GM18508 (cell line): ENCODE measurements at regions not wholly inside any gene's neighbourhood (a gene's known extent, or its start where the extent isn't known, plus 50 kb on each side); places are given as distances from the start of the nearest gene placed in this dataset.

Source experiments
- ATAC-seq: cut with Tn5 transposase; IDR thresholded peaks from one replicate; pipeline ENCODE4 v1.9.1; 2021; ENCODE audit warnings: moderate number of reproducible peaks; ENCODE audit not compliant: insufficient read depth, unreplicated experiment

- no peak for ATAC-seq
Measured at GRCh38 chr1:229040630-229041358, 230.1 kb upstream of the RAB4A start.

GRCh38 chr1:229041946-229042345, 229.0 kb upstream of the RAB4A start:
- ATAC-seq = no peak

DNA sequence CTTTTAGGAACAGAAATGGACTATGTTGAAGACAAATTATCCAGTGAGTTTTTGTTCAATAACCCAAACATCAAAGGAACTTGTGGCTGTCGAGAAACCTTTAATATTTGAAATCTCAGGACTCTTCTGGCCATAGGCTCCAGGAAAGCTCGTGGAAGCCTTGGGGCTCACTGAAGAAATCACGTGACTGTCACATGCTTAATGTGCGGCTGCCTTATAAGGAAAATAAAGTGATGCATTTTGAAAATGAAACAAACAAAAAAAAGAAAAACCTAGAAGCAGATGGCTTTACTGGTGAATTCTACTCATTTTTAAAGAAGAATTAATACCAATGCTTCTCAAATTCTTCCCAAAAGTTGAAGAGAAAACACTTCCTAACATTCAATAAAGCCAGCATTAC, 228.4 kb upstream of the RAB4A start:
- ATAC-seq = no peak

GRCh38 chr1:229043115-229043514, 227.8 kb upstream of the RAB4A start:
- no peak for ATAC-seq

DNA sequence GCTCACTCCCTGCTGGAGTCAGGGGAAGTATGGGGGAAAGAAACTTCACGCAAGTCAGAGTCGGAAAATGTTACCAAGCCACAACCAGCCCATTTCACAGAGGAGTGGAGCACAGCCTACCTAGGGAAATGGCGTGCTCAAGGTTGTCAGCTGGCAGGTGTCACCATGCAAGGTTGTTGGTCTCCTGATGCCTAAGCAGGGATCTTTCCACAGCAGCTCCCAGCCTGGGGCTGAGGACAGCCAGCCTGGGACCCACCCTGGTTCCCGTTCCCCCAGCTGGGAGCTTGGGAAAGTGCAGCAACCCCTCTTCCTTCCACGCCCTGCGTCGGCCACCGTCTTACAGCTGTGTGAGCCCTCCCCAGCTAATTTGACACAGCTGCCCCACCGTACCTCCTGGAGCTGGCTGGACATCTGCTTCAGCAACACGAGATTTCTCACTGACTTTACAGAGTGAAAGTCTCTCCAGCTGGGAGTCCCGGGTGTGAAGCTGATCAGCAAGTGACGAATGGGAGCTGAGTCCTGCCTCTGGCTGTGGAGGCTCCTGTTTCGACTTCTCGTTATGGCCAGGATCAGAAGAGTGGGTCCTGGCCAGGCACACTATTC, 224.6 kb upstream of the RAB4A start:
- ATAC-seq = no peak

GRCh38 chr1:229047161-229047839, 223.6 kb upstream of the RAB4A start:
- ATAC-seq = no peak

DNA sequence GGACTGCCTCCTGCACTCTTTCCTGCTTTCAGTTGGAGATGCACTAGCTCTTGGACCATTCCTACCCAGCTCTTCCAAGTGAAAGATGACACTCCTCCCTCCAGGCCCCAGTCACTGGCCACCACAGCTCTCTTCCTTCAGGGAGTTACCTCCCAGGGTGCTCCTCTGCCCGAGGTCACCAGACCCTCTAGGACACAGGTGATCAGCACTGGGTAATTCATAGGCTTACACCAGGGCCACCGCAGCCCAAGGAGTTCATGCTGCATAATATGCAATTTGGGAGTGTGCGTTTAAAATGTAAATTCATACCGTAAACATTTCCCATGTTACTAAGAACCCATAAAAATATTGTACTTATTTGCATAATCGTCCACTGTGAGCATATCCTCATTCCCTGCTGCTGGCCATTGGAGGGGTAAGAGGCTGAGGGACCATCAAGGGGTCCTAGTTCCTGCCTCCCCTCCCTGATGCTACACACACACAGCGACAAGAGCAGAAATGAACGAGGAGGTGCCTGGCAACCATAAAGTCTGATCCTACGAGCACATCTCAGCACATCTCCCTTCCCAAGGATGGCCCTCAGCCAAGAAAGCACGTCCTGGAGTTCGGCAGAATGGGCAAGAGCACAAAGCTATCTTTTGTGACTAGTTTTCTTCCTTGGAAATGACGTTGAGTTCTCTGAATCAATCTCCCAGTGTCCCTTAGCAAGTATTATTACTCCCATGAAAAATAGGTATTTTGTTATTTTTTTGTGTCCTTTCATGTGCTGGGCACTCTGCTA, 222.9 kb upstream of the RAB4A start:
- no peak for ATAC-seq

- no peak for ATAC-seq
Measured at GRCh38 chr1:229048896-229049295, 222.0 kb upstream of the RAB4A start.

- no peak for ATAC-seq
Measured at GRCh38 chr1:229056046-229056445, 214.9 kb upstream of the RAB4A start.

- ATAC-seq = no peak
Measured at GRCh38 chr1:229058111-229058561, 212.8 kb upstream of the RAB4A start.

DNA sequence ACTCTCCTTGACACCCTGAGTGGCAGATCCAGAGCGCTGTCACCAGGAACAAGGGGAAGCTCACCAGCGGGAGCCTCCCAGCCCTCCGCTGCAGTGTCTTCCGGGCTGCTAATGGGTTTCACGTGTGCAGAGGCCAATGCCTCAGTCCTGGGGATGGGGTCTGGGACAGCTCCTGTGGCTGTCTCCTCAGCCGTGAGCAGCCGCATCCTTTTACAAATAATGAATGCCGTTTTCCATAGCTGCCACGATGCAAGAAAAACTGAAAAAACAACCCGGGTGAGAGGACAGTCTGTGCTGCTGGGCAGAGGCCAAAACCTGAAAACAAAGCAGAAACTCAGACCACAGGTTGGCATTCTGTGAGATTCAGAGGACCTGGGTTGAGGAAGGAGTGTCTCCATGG, 212.2 kb upstream of the RAB4A start:
- ATAC-seq = no peak

GRCh38 chr1:229059671-229060539, 211.0 kb upstream of the RAB4A start:
- ATAC-seq = no peak

GRCh38 chr1:229062135-229062534, 208.8 kb upstream of the RAB4A start:
- no peak for ATAC-seq

GRCh38 chr1:229063154-229063773, 207.6 kb upstream of the RAB4A start:
- no peak for ATAC-seq

DNA sequence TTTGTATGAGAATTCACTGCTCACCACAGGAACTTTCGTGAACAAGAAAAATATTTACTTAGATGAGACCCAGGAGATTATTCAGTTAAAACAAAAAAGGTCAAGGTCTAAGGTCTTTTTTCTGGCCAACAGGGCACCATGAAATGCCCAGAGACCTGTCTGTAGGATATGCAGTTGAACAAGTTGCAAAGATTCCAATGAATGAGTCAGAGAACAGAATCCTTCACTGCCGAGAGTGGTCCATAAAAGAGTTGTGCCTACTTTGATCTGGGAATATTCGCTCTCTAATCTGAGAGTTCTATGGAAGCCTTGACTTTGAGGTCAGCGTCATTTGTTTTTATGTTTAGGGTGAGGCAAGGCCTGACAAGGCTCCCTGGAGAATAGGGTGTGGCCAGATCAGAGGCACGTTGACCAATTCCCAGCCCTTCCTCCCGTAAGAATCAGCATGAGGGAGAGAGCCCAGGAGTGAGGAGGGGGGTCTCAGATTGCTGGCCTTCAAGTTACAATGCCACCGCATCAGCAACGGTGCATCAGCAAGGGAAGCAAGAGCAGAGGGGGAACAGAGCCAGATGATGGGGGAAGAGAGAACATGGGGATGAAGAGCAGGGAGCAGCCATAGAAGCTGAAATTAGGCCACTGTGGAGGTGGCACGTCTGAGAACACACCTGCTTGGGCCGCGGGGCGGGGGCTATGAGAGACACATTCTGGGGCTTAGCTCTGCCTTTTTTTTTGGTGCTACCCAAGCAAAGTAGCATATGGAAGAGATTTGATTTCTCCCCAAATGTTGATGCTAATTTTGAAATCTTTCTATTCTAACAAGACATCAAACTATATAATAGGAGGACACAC, 206.4 kb upstream of the RAB4A start:
- ATAC-seq = no peak

- no peak for ATAC-seq
Measured at GRCh38 chr1:229065613-229066012, 205.3 kb upstream of the RAB4A start.

- no peak for ATAC-seq
Measured at GRCh38 chr1:229066591-229066990, 204.3 kb upstream of the RAB4A start.

DNA sequence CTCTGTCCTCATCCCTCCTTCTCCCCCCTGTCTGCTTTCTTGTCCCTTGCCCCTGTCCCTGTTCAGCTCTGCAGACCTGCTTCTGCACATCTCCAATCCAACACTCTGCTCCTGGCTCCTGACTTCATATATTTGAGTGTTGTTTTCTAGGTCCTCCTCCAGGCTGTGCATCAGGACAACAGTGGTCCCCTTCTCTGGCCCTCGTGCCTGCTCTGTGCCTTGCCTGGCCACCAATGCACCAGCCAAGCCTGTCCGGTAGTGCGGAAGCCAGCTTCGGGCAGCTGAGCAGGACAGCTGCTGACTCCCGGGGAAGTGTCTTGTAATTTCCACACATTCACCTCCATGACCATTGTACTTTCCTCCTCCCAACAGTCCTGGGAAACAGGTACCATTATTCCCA, 203.4 kb upstream of the RAB4A start:
- no peak for ATAC-seq
